CD4-positive, alpha-beta T cell treated with Interleukin-2 at 100 ng/mL for 4 hours (primary cell): ENCODE measurements at regions not wholly inside any gene's neighbourhood (a gene's known extent, or its start where the extent isn't known, plus 50 kb on each side); places are given as distances from the start of the nearest gene placed in this dataset.
"Not testable (repeated sequence)": the region's sequence is repeated elsewhere in the genome, so short reads cannot be mapped to it uniquely, and the experiment has no call there.

Experiments
- DNase-seq: peaks from one replicate; pipeline ENCODE4 v3.0.0-alpha.2; 2020; ENCODE audit warnings: low spot score

DNA sequence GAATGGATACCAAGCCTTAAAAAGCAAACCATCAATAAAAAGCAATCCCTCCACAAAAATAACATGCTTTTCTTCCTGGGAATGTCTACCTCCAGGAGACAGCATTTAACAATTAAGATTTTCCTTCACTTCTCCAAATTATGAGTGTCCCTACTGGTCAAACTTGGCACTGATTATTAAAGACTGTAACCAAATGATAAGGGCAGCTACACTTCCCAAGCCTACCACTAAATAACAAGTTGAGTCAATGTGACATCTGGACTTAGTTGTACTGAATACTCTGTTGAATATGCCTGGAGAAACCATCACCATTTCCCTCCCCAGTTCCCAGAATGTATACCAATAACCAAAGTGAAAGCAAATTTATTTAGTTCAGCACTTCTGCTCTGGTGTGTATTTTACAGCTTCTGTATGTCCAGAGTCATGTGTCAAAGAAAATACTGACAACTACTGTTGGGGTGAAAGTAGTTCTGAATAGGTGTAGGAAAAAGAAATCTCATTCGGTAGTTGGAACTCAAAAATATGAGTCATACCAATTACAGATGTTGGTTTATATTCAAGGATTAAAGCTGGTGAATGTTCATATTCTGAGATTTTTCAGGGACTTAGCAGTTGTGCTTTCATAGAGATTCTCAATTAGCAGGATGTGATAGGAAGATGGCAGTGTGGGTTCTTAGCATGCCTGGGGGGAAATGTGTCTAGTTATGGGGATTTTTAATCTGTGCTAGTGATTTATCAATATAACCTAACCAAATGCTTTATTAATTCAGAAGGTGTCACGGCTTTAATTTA lies 1291.6 kb upstream of the GYPC start:
- no peak for DNase-seq

DNA sequence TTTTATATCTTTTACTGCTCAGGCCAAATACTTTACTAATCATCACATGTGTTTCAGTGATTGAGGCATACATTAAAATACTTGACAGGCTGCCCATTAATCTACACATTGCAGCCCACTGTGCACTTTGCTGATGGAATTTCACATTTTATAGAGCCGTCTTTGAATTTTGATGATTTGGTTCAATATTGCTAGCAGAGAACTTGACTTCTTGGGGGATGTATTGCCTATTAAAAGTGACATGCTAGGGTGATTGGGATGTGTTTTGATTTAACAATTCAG lies 1291.0 kb upstream of the GYPC start:
- DNase-seq, result no peak

DNA sequence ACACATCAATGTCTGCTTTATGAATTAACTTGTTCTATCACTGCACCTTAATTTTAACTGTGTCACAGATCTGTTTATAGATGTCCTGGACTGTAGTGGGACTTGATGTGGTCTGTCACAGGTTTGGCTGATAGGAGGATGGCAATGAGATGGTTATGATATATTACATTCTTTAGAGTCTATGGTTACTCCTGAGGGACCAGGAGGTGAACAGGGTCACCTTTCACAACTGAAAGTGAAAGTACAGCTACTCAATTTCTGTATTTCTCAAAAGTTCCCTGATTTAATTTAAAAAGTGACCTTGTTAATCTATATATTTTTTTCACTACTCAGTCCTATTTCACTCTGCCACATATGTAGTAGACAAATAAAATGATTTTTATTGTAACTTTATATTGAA lies 1284.1 kb upstream of the GYPC start:
- no peak for DNase-seq

DNA sequence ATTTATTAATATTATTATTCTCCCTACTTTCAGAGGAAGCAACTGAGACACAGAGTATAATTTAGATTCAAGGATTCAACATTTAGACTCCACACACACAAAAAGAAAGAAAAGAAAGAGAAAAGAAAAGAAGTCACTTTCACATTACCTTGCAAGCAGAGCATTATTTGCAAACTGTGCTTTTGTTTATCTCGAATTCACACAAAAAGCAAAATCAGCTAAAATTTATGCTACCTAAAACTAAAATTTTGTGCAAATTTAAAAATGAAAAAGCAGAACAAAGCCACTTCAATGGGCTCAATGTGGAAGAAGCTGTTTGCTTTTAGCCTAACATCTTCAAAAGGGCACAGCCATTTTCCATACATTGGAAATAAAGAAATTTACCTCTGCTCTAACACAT lies 1282.7 kb upstream of the GYPC start:
- no peak for DNase-seq

DNA sequence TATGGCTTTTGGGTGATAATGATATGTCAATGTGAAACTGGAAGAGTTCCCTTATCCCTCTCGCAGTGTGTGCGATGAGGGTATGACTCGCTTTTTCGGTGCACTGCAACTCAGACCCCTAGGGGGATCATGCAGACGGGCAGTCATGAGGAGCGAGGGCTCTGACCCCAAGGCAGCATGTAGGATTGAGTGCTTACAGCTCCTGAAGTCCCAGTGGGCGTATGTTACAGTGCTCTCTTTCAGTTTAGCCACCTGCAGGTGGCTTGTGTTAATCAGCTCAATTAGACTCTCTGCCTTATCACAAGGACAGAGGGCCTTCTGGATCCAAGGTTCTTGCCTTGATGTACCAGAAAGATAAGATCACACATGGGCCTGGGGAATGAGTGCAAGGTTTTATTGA lies 1269.9 kb upstream of the GYPC start:
- DNase-seq, result no peak

DNA sequence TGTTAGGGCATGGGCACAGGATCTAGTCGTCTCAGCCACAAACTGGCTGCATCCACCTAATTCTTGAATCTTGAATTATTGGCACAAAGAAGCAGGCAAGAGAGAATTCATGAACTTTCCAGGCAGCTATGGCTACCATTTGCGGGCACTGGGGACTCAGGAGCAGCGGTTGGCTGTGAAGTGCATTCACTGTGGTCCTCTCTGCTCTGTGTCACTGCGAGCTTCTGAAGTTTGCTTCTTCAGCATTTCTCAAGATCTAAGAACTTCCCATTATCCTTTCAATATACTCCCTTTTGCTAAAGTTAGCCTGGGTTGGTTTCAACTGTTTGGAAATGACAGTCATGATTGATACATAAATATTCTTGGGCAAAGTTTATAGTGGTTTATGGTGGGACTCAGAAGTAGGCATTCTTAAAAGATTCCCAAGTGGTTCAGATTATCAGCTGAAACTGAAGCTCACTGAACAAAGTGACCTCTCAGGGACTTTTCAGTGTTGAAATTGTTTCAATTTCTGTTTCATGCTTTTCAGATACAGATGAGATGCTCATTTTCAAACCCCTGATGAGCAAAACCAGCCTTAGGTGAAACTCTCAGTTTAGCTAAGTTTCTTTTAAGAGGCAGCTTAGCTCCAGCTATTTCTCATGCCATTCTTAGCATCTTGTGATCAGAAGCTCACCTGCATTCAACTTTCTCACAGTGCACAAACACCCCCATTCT lies 1258.3 kb upstream of the GYPC start:
- DNase-seq, result no peak

DNA sequence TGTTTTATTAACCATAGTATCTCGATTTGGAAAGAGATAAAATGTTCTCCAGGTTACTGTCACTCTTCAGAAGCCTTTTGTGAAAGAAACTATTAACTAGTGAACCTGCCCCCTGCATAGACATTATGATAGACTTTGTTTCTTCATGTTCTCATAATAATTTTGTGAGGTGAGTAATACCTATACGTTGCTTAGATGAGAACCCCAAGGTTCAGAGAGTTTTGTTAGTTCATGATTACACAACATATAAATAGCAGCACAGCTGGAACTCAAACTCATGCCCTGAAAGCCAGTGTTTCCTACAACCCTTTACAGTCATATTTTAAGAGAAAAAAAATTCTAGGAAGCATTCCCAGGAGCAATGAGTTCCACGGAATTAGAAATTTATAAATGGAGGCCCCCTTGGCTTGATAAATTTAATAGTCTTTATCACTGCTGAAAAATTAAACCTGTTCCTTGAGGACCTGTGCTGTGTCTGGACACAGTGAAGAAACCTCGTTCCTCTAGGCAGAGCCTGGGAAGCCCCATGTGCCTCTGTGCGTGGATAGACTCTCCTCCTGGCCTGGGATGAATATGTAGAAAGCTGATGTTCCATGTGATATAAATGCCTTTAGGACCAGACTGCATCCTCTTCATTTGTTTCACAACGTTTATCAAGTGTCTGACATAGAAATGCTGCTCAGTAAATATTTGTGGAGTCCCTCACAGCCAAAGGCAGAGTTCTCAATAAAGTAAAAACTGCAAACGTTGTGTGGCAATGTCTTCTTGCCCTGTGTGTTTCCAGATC lies 1257.0 kb upstream of the GYPC start:
- DNase-seq, result no peak

DNA sequence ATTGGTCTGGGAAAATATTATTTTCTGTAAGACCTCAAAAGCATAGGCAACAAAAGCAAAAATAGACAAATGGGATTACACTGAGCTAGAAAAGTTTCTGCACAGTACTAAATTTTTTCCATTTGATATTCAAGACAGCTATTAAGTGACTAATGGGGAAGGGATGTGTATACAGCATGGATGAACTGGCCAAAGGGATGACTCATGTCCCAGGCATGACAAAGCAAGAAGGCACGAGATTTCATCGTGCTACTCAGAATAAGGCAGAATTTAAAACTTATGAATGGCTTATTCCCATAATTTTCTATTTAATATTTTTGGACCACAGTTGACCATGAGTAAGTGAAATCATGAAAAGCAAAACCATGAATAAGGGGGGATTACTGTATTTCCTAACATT lies 1250.1 kb upstream of the GYPC start:
- DNase-seq, result no peak

DNA sequence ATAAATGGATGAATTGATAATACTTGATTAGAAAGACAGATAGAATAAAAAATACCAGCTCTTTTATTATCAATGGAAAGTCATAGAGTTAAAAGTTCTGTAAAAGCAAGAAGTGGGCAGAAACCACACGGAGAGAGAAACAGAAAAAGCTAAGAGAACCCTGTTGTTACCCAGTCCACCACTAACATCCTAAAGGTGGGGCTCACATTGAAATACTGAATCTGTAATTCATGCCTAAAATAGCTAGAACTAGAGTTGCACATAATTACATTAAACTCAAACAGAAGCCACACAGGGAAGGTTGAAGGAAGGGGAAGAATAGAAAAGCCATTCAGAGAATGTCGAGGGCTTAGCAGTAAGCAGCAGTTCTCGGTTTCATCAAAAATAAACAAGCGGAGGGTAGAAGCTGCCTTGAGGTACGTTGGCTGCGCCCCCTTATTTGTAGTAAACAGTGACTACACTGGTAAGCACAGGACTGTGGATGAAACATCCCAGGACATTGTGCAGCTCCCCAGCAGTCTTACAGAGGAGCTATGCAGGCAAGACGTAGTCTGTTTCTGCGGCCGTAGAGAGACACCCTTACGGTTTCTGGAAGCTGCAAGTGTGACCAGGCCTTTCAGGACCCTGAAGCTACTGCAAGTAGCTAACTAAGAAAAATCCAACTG lies 1247.0 kb upstream of the GYPC start:
- no peak for DNase-seq

DNA sequence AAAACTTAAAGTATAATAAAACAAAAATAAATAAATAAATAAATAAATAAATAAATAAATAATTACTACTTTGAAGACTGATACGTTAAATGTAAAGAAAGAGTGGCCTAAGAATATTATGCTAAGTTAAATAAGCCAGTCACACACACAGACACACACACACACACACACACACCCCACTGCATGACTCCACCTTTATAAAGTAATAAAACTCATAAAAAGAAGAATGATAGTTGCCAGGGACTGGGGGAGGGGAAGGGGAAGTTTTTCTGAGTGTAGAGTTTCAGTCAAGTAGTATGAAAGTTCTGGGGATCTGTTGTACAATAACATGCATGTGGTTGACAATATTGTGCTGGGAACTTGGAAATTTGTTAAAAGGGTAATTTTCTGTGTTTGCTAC lies 1237.5 kb upstream of the GYPC start:
- no peak for DNase-seq

DNA sequence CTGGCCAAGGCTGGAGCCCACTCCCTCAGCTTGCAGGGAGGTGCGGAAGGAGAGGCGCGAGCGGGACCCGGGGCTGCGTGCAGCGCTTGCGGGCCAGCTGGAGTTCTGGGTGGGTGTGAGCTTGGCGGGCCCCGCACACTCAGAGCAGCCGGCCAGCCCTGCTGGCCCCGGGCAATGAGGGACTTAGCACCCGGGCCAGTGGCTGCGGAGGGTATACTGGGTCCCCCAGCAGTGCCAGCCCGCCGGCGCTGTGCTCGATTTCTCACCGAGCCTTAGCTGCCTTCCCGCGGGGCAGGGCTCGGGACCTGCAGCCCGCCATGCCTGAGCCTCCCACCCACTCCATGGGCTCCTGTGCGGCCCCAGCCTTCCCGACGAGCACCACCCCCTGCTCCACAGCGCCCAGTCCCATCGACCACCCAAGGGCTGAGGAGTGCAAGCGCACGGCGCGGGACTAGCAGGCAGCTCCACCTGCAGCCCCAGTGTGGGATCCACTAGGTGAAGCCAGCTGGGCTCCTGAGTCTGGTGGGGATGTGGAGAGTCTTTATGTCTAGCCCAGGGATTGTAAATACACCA lies 1233.7 kb upstream of the GYPC start:
- not testable (repeated sequence) for DNase-seq

DNA sequence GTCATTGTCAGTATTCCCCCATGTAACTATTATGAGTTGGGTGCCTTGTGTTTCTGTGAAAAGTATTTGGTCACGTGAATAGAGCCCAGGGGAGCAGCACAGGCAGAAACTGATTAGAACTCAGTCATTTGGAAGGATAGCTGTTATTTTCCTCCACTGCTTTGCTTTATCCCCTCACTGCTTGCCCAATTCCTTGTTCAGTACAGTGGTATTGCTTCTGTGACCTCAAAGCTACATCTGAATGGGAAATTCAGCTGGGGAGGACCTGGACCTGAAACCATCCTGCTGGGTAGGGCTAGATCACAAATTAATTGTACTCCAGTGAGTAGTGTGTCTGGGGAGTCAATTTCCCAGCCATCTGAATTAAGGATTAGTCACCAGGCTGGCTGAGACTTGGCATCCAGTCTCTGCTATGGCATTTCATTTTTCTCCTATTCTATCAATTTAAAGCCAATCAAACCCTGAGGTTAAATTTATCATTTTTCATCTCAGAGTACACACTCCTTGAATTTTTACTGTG lies 1231.6 kb upstream of the GYPC start:
- no peak for DNase-seq

DNA sequence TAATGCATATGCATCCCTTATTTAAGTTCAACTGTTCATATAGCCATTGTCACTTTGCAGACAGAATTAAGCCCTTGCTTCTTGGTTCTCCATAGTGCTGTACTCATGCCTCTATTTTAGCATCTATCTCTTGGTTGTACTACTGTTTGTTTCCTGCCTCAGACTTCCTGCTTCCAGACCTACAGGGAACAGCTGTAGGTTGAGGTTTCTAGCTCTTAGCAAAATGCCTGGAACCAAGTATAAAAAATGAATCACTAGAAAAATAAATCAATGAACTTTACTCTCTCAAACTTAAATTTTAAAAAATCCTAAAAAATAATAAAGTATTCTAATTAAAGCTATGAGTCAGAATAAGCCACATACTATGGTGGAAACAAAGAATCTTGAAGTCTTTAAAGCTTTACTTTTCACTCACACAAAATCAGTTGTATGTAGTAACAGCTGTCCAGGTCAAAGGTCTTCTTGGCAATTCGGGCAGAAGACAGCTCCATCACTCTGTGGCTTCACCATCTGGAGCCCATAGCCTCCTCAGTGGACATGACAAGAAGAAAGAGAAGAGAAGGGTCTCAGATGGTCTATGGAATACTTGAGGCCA lies 1228.1 kb upstream of the GYPC start:
- no peak for DNase-seq

DNA sequence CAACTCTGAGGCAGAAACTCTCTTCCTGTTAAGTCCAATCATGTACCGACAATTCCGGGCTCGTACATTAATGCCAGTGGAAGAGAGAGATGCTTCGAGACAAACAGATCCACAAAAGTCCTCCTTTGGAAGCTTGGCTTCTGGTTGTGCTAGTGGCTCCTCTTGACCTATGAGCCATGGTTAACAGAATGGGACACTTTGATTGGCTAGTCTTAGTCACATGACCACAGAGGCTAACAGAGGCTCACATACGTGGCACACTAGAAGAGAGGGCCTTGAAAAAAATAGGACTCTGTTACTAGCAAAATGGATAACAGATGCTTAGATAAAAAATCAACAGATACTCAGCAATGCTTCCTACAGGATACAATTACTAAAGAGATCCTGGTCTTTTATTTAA lies 1211.9 kb upstream of the GYPC start:
- DNase-seq, result no peak

DNA sequence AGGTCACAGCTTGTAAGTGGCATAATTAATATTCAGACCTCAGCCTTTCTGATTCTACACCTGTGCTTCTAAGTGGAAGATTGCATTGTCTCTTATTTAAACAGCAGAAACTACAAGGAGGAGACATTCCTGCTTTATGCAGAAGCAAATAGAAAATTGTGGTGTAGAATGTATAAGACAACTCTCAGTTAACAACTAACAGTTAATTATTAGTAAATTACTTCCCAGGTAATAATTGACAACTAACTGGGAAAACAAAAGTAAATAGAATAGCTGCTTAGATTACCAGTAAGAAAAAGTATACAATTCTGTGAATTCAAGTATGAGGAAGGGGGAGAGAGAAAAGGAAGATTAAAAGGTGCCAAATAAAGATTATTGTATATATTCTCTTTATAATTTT lies 1210.5 kb upstream of the GYPC start:
- DNase-seq, result no peak

DNA sequence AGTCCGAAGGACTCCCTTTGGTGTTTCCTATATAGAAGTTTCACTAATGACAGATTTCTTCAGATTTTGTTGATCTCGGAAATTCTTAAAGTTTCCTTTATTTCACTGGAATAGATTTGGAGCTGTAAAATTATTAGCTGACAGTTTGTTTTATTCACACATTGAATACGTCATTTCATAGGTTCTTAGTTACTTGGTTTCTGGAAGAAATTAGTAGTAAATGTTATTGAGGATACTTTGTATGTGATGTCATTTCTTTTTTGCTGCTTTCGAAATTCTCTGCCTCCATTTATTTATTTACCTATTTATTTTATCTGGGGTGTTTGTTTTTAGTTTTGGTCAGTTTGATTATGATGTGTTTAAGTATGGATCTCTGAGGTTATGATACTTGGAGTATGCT lies 1205.9 kb upstream of the GYPC start:
- DNase-seq, result no peak

DNA sequence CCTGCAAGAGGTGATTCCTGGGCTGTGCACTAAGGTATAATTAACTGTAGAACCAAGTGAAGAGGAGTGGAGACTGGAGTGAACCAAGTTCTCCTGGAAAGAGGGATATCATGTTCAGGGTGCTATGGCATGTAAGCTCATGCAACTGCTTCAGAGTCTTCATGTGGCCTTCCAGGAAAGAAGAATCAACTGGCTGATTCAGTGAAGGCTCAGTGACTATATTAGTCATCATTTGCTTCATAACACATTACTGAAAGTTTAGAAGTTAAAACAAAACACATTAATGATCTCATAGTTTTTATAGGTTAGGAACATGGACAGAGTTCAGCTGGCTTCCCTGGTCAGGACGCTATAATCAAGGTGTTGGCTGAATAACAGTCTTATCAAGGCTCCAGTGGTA lies 1200.8 kb upstream of the GYPC start:
- DNase-seq, result no peak

DNA sequence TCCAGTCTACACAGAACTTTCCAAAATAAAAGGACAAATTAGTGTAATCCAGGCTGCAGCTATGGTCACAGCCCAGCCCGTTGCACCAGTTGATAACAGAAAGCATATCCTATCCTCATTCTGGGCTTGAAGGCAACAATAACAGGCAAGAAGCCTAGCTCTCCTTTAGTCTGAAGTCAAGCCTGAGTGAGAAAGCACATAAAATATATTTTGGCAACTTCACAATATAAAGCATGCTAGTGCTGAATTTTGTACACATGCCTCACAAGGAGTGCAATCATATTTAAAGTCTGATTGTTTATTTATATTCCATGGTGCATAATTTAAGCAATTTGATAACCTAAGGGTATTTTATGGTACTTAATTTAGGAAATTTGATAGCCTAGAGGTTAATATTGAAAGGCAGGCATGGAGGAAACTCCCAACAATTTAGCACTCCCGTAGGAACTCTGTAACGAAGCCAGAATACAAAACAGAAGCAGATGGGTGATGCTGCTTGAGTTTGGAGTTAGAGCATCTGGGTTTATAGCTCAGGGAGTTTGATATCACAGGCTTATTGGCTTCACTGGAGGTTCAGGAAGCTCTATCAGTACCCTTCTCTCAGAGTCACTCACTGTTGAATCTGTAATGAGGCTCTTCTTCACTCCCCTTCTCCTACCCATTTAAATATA lies 1199.1 kb upstream of the GYPC start:
- DNase-seq, result no peak

DNA sequence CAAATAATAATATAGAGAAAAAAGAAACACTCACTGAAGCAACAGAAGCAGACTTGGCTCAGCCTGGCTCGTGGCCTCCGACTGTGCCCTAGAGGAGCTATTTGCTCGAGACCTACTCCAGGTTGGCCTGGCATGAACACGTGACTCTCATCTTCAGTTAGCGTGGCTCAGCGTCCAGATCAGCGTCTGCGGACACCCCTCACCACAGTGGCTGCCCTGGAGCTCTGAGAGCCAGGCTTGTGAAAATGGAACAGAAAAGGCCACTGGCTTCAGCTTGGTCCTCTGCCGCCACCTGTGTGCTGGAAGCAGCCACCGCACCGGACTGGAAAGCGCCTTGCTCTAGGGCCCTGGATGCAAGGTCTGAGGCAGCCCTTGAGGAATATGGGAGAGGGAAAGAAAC lies 1184.0 kb upstream of the GYPC start:
- no peak for DNase-seq

DNA sequence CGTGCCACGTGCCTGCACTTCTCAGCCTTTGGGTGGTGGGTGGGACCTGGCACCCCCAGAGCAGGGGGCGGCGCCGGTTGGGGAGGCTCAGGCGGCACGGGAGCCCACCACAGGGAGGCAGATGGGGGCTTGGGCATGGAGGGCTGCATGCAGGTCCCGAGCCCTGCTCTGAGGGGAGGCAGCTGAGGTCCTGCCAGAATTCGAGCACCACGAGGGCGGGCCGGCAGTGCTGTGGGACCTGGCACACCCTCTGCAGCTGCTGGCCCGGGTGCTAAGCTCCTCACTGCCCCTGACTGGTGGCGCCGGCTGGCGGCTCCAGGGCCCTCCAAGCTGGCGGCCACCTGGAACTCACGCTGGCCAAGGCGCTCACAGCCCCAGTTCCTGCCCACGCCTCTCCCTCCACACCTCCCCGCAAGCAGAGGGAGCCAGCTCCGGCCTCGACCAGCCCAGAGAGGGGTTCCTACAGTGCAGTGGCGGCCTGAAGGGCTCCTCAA lies 1176.8 kb upstream of the GYPC start:
- no peak for DNase-seq

DNA sequence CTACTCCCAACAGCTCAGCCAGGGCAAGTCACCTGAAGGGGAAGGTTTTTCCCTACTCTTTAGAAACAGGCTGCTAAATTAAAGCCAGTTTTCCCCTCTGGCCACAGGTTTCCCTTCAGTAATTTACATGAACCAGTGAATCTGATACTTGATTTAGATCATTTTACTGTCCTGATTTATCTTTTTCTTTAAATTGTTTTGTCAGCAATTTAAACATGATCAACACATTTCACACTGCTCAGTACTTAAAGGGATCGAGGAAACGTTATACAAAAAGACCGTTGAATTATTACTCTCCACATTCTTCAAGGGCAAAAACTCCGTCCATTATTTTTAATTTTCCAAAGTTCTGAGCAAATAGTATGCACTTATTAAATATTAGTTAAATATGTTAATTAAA lies 1165.7 kb upstream of the GYPC start:
- no peak for DNase-seq
